ENCODE measurements at regions not wholly inside any gene's neighbourhood (a gene's known extent, or its start where the extent isn't known, plus 50 kb on each side); places are given as distances from the start of the nearest gene placed in this dataset.

DNA sequence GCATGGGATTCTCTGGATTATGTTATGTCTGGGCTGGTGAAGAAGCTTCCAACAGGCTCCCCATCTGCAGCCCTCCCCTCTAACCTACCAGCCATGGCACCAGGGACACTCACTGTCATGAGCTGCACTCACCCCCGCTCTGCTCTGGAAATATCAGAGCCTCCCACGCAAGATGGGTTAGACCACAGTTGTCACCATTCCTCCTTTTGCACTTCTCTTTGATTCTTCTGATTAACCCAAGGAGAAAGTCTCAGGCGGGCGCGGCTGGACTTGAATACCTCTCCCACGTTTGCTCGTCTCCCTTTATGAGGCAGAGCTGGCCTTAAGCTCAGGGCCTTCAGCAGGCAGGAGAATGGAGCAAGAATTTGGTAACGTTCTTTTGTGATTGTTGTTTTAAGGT is 128.1 kb downstream of the CEBPB start:
- H3K79me2 ChIP-seq (ENCODE audit: control insufficient read depth, insufficient read depth, low read length), result no peaks in the 10 kb centered on the region
- no peak overlapping the region for H2AFZ ChIP-seq (ENCODE audit: control insufficient read depth, low read length)
- H3K36me3 ChIP-seq (ENCODE audit: control insufficient read depth in 2 of 2, extremely low read depth in 1 of 2, insufficient read depth in 2 of 2, low read length in 2 of 2), result no peaks in the 10 kb centered on the region
- DNase-seq (ENCODE audit: low read depth, low spot score) (no peak), FAIRE-seq (no peak)
- TF ChIP-seq EZH2 (IDR thresholded peaks at IDR 0.05; ENCODE audit: low read length), result no peak
- TF ChIP-seq CTCF (optimal IDR thresholded peaks at IDR 0.05 in 1 of 3, IDR thresholded peaks at IDR 0.05 in 1 of 3, conservative IDR thresholded peaks at IDR 0.05 in 1 of 3; ENCODE audit: extremely low read depth in 1 of 3, insufficient read depth in 2 of 3, low read length in 3 of 3), result no peak
- dilution Hi-C loops (cut with MboI; ENCODE audit: extremely low pct_ligation_motif_present, low sequenced_read_pairs), result no loop called here
- H3K4me2 ChIP-seq (ENCODE audit: control insufficient read depth, extremely low read depth, insufficient read depth, low read depth, low read length), result no peak overlapping the region
- H3K4me3 ChIP-seq (ENCODE audit: control insufficient read depth in 2 of 3, extremely low read depth in 1 of 3, insufficient read depth in 2 of 3, low read depth in 1 of 3, low read length in 3 of 3), result no peak overlapping the region
- H3K4me1 ChIP-seq (ENCODE audit: control insufficient read depth, extremely low read depth, insufficient read depth, low read length), result peaks cover 34% of the 10 kb centered on the region
- H4K20me1 ChIP-seq (ENCODE audit: control insufficient read depth, extremely low read depth, insufficient read depth, low read length), result no peaks in the 10 kb centered on the region
- H3K27me3 ChIP-seq (ENCODE audit: control insufficient read depth, extremely low read depth, insufficient read depth, low read length), result no peaks in the 10 kb centered on the region
- no peak overlapping the region for H3K9ac ChIP-seq (ENCODE audit: control insufficient read depth, extremely low read depth, insufficient read depth, low read length)
- H3K27ac ChIP-seq (ENCODE audit: control insufficient read depth, insufficient read depth, low read length), result no peak overlapping the region
- H3K9me1 ChIP-seq (ENCODE audit: control insufficient read depth, extremely low read depth, insufficient read depth, low read length), result no peaks in the 10 kb centered on the region
- H3K9me3 ChIP-seq (ENCODE audit: control insufficient read depth, low read depth, low read length), result no peaks in the 10 kb centered on the region

GRCh38 chr20:50320005-50320900 is 129.6 kb downstream of the CEBPB start:
- no peak for DNase-seq (ENCODE audit: low read depth, low spot score)
- FAIRE-seq, result no peak
- peak overlapping the region; percentile 62 for H2AFZ ChIP-seq (ENCODE audit: control insufficient read depth, low read length)

More at GRCh38 chr20:50320005-50320900, 129.6 kb downstream of the CEBPB start:
- dilution Hi-C loops (cut with MboI; ENCODE audit: extremely low pct_ligation_motif_present, low sequenced_read_pairs), result no loop called here
- Histone ChIP-seq H3K27me3 (ENCODE audit: control insufficient read depth, extremely low read depth, insufficient read depth, low read length) (no peaks in the 10 kb centered on the region), H3K27ac (ENCODE audit: control insufficient read depth, insufficient read depth, low read length) (peak overlapping the region; percentile 93), H3K4me3 (ENCODE audit: control insufficient read depth in 2 of 3, extremely low read depth in 1 of 3, insufficient read depth in 2 of 3, low read depth in 1 of 3, low read length in 3 of 3) (peak overlapping the region; percentile 37 to 64 (median 62)), H3K36me3 (ENCODE audit: control insufficient read depth in 2 of 2, extremely low read depth in 1 of 2, insufficient read depth in 2 of 2, low read length in 2 of 2) (no peaks in the 10 kb centered on the region), H3K4me1 (ENCODE audit: control insufficient read depth, extremely low read depth, insufficient read depth, low read length) (peaks cover 32% of the 10 kb centered on the region), H4K20me1 (ENCODE audit: control insufficient read depth, extremely low read depth, insufficient read depth, low read length) (no peaks in the 10 kb centered on the region), H3K9me3 (ENCODE audit: control insufficient read depth, low read depth, low read length) (no peaks in the 10 kb centered on the region), H3K9me1 (ENCODE audit: control insufficient read depth, extremely low read depth, insufficient read depth, low read length) (no peaks in the 10 kb centered on the region), H3K4me2 (ENCODE audit: control insufficient read depth, extremely low read depth, insufficient read depth, low read depth, low read length) (peak overlapping the region; percentile 77), H3K79me2 (ENCODE audit: control insufficient read depth, insufficient read depth, low read length) (no peaks in the 10 kb centered on the region), H3K9ac (ENCODE audit: control insufficient read depth, extremely low read depth, insufficient read depth, low read length) (peak overlapping the region; percentile 84)
- TF ChIP-seq EZH2 (IDR thresholded peaks at IDR 0.05; ENCODE audit: low read length), result no peak
- TF ChIP-seq CTCF (optimal IDR thresholded peaks at IDR 0.05 in 1 of 3, IDR thresholded peaks at IDR 0.05 in 1 of 3, conservative IDR thresholded peaks at IDR 0.05 in 1 of 3; ENCODE audit: extremely low read depth in 1 of 3, insufficient read depth in 2 of 3, low read length in 3 of 3), result no peak

Measured in keratinocyte (primary cell).